Endothelial cell of umbilical vein (primary cell): ENCODE measurements at regions not wholly inside any gene's neighbourhood (a gene's known extent, or its start where the extent isn't known, plus 50 kb on each side); places are given as distances from the start of the nearest gene placed in this dataset.

ENCODE experiments used
- BruUV-seq: library from RNA; stranded (reverse); fragments of 400-500 nt; replicated peaks from 2 replicates; lab custom pipeline; 2021; lab: Mats Ljungman, UMichigan
- CTCF ChIA-PET: fragments of 300-600, 350-600 bp; sonication (Branson Sonifier 250); formaldehyde crosslinking; loops from one replicate; lab custom pipeline; 2021; ENCODE audit warnings: antibody characterized with exemption, inconsistent platforms; lab: Charles Lee
- POLR2A ChIA-PET: fragments of 300-600, 350-600 bp; sonication (Branson Sonifier 250); formaldehyde crosslinking; loops from one replicate; lab custom pipeline; 2021; ENCODE audit warnings: antibody characterized with exemption, inconsistent platforms; lab: Charles Lee
- DNase-seq: peaks from one replicate; pipeline ENCODE4 v3.0.0-alpha.2; 2011; ENCODE audit warnings: low read depth, low spot score
- FAIRE-seq: peaks from 2 replicates; lab custom pipeline; 2011; peaks lifted over from hg19 to GRCh38; lab: Jason Lieb, UNC
- H2AFZ ChIP-seq: 2 replicates; pipeline ENCODE4 v1.6.0; 2012; ENCODE audit warnings: low read depth, low read length, control low read depth, inconsistent platforms
- H3K27ac ChIP-seq: 2 replicates; pipeline ENCODE4 v1.5.1; 2011; ENCODE audit warnings: low read depth, mild to moderate bottlenecking, control low read depth, low read length, moderate library complexity; ENCODE audit not compliant: insufficient read depth
- H3K27me3 ChIP-seq, 2 experiments: 2 replicates each; pipeline versions ENCODE4 v1.6.0 to v1.6.1; 2011; ENCODE audit warnings: low read length in 2 of 2, mixed read lengths in 1 of 2; ENCODE audit not compliant: control insufficient read depth in 2 of 2, insufficient read depth in 2 of 2
- H3K36me3 ChIP-seq, 2 experiments: 2 replicates in 1 of 2; 3 replicates in 1 of 2; pipeline ENCODE4 v1.5.1; 2011; ENCODE audit warnings: low read length in 2 of 2, mild to moderate bottlenecking in 1 of 2, moderate library complexity in 1 of 2; ENCODE audit not compliant: control insufficient read depth in 2 of 2, insufficient read depth in 2 of 2; ENCODE audit errors: extremely low read depth in 1 of 2
- H3K4me1 ChIP-seq: 3 replicates; pipeline ENCODE4 v1.5.1; 2011; ENCODE audit warnings: mild to moderate bottlenecking, low read length; ENCODE audit not compliant: control insufficient read depth, insufficient read depth; ENCODE audit errors: extremely low read depth
- H3K4me2 ChIP-seq: 2 replicates; pipeline ENCODE4 v1.6.1; 2011; ENCODE audit warnings: low read length, control low read depth, mixed read lengths; ENCODE audit not compliant: insufficient read depth
- H3K4me3 ChIP-seq, 3 experiments: fragments of 200-600 bp in 1 of 3; sonication (generic), shearing (Covaris generic) in 1 of 3; replicated peaks in 1 of 3; 2 replicates each; pipeline ENCODE4 v1.5.1; 2011 to 2016; ENCODE audit warnings: control low read depth in 3 of 3, low read length in 3 of 3, mild to moderate bottlenecking in 2 of 3, inconsistent platforms in 1 of 3, low read depth in 1 of 3, moderate library complexity in 1 of 3; ENCODE audit not compliant: insufficient read depth in 1 of 3
- H3K79me2 ChIP-seq: 2 replicates; pipeline ENCODE4 v1.6.0; 2012; ENCODE audit warnings: low read length, inconsistent platforms; ENCODE audit not compliant: control insufficient read depth, insufficient read depth
- H3K9ac ChIP-seq: replicated peaks from 2 replicates; pipeline ENCODE3; 2011; ENCODE audit warnings: low read length, control low read depth; ENCODE audit not compliant: insufficient read depth; ENCODE audit errors: extremely low read depth
- H3K9me1 ChIP-seq: replicated peaks from 3 replicates; pipeline ENCODE4 v1.6.0; 2011; ENCODE audit warnings: mild to moderate bottlenecking, low read length; ENCODE audit not compliant: control insufficient read depth, insufficient read depth; ENCODE audit errors: extremely low read depth
- H3K9me3 ChIP-seq: replicated peaks from 2 replicates; pipeline ENCODE4 v1.5.1; 2012; ENCODE audit warnings: low read length, inconsistent platforms; ENCODE audit not compliant: control insufficient read depth, insufficient read depth
- H4K20me1 ChIP-seq: replicated peaks from 2 replicates; pipeline ENCODE3; 2011; ENCODE audit warnings: mild to moderate bottlenecking, low read length; ENCODE audit not compliant: control insufficient read depth, insufficient read depth; ENCODE audit errors: extremely low read depth
- EZH2 ChIP-seq: IDR thresholded peaks from 2 replicates; pipeline ENCODE4 v1.6.1; 2012; ENCODE audit warnings: borderline replicate concordance, low read depth, mild to moderate bottlenecking, moderate library complexity, low read length, inconsistent platforms; ENCODE audit not compliant: severe bottlenecking
- FOS ChIP-seq: IDR thresholded peaks from 2 replicates; pipeline ENCODE4 v1.6.1; 2011; ENCODE audit warnings: mild to moderate bottlenecking, low read length, moderate library complexity, borderline replicate concordance; ENCODE audit not compliant: insufficient read depth
- GATA2 ChIP-seq: IDR thresholded peaks from 2 replicates; pipeline ENCODE4 v1.7.0; 2011; ENCODE audit warnings: low read depth, mild to moderate bottlenecking, moderate library complexity, mixed read lengths, low read length; ENCODE audit not compliant: insufficient read length, insufficient read depth
- JUN ChIP-seq: IDR thresholded peaks from 2 replicates; pipeline ENCODE4 v1.6.1; 2011; ENCODE audit warnings: borderline replicate concordance, low read depth; ENCODE audit not compliant: insufficient read length, insufficient read depth
- MYC ChIP-seq: IDR thresholded peaks from one replicate; pipeline ENCODE4 v1.6.1; 2011; ENCODE audit warnings: mild to moderate bottlenecking, low read depth, low read length
- POLR2A ChIP-seq: IDR thresholded peaks from 2 replicates; pipeline ENCODE4 v1.6.1; 2012; ENCODE audit warnings: low read depth, mild to moderate bottlenecking, control low read depth, low read length
- POLR2AphosphoS5 ChIP-seq: IDR thresholded peaks from 2 replicates; pipeline ENCODE4 v1.6.1; 2012; ENCODE audit warnings: low read depth, mild to moderate bottlenecking, control low read depth, low read length, moderate library complexity; ENCODE audit not compliant: insufficient read depth
- dilution Hi-C: fragments of 300-500 bp; cut with MboI; formaldehyde crosslinking; loops from one replicate; pipeline ENCODE4 v1.15.0; 2019; ENCODE audit warnings: low sequenced_read_pairs; ENCODE audit not compliant: extremely low pct_ligation_motif_present
- intact Hi-C: fragments of 100-400 bp; cut with micrococcal nuclease; formaldehyde crosslinking; loops from one replicate; pipeline ENCODE4 v1.10.0; 2022
- TF ChIP-seq, protein P1 (sequence below), 2 donors: IDR thresholded peaks; 1 replicate in 1 of 2; 2 replicates in 1 of 2; pipeline ENCODE4 v1.5.1; 2011; ENCODE audit warnings: low read length in 2 of 2, mild to moderate bottlenecking in 2 of 2, moderate library complexity in 2 of 2, control low read depth in 1 of 2, inconsistent platforms in 1 of 2, low read depth in 1 of 2; ENCODE audit not compliant: insufficient read depth in 1 of 2; ENCODE audit errors: extremely low read depth in 1 of 2
- TF ChIP-seq, protein P2 (sequence below): IDR thresholded peaks from 2 replicates; pipeline ENCODE4 v1.6.1; 2011; ENCODE audit not compliant: insufficient read depth, insufficient read length

DNA sequence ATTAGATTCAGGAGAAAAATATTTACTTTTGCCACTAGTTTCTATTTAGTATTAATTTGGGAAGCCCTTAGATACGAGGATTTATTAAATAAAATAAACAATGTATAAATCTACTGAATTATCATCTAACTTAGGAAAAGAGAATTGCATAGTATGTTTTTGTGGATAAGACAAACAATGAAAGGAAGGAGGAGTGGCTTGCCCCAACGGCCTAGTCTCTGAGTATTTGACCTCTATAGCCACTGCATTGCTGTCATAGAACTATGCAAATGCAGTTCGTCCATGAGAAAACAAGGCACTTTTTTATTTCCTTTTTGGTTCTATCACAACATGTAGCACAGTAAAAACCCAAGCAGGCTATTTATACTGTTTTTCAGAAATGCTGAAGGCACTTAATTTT lies 321.2 kb upstream of the CCNH start:
- no peaks in the 10 kb centered on the region for H3K36me3 ChIP-seq
- no peak for TF ChIP-seq POLR2AphosphoS5
- TF ChIP-seq MYC = no peak
- H4K20me1 ChIP-seq = no peaks in the 10 kb centered on the region
- no peaks in the 10 kb centered on the region for H3K9me1 ChIP-seq
- no peak overlapping the region for H3K4me2 ChIP-seq
- H3K27me3 ChIP-seq = no peaks in the 10 kb centered on the region
- H3K9ac ChIP-seq = no peak overlapping the region
- no peak overlapping the region for H2AFZ ChIP-seq
- intact Hi-C loops (no loop called here), dilution Hi-C loops (no loop called here)
- H3K27ac ChIP-seq = no peak overlapping the region
- no peaks in the 10 kb centered on the region for H3K79me2 ChIP-seq
- CTCF ChIA-PET = no interaction called here
- POLR2A ChIA-PET = no interaction called here
- no peak overlapping the region for H3K4me3 ChIP-seq
- H3K9me3 ChIP-seq = no peaks in the 10 kb centered on the region
- no TSS peak for BruUV-seq
- FAIRE-seq (no peak), DNase-seq (no peak)
- H3K4me1 ChIP-seq = no peaks in the 10 kb centered on the region

DNA sequence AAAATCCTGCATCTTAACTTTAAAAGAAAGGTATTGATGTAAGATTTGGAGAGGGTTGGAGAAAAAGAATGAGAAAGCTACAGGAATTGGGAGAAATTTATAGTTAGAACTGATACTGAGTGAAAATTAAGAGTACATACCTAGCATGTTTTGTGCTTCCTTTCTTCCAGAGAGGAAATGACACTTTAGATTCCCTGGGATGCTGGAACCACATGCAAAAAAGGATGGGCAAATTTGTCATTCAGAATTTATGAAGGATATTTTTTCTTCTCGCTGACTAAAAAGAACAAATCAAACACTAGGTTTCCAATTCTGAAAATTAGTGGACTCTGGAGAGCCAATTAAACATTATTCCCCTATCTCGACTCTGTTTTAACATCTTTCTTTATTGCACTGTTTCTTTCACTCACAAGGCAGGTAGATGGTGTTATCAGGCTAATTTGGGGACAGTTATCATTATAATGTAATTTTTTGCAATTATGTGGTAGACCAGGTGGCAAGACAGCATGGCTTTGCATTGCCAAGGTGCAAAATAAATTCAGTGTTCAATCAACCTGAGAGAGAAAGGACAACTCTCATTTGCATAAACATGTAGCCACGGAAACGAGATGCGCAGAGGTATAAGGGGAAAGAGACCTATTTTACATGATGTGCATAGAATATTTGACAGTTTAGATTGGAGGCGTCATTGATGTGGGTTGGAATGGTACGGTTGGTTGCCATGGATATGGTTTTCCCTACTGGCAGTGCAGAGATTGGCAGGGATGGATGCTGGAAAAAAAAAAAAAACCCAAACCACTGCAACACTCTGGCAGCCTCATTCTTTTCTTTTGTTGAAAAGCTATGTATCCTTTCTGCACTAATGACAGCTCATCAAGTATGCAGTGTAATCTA lies 320.4 kb upstream of the CCNH start:
- dilution Hi-C loops = no loop called here
- no peak for FAIRE-seq

More for the DNA sequence above, 320.4 kb upstream of the CCNH start:
- no TSS peak for BruUV-seq
- Histone ChIP-seq H3K4me1 (no peaks in the 10 kb centered on the region), H2AFZ (no peak overlapping the region), H3K9me3 (no peaks in the 10 kb centered on the region), H3K4me2 (no peak overlapping the region), H3K36me3 (no peaks in the 10 kb centered on the region), H4K20me1 (no peaks in the 10 kb centered on the region), H3K9me1 (no peaks in the 10 kb centered on the region), H3K27ac (no peak overlapping the region), H3K9ac (no peak overlapping the region), H3K4me3 (no peak overlapping the region), H3K79me2 (no peaks in the 10 kb centered on the region), H3K27me3 (no peaks in the 10 kb centered on the region)
- ChIA-PET POLR2A (no interaction called here), CTCF (no interaction called here)
- intact Hi-C loops = no loop called here
- TF ChIP-seq, protein P1, sequence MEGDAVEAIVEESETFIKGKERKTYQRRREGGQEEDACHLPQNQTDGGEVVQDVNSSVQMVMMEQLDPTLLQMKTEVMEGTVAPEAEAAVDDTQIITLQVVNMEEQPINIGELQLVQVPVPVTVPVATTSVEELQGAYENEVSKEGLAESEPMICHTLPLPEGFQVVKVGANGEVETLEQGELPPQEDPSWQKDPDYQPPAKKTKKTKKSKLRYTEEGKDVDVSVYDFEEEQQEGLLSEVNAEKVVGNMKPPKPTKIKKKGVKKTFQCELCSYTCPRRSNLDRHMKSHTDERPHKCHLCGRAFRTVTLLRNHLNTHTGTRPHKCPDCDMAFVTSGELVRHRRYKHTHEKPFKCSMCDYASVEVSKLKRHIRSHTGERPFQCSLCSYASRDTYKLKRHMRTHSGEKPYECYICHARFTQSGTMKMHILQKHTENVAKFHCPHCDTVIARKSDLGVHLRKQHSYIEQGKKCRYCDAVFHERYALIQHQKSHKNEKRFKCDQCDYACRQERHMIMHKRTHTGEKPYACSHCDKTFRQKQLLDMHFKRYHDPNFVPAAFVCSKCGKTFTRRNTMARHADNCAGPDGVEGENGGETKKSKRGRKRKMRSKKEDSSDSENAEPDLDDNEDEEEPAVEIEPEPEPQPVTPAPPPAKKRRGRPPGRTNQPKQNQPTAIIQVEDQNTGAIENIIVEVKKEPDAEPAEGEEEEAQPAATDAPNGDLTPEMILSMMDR (IDR thresholded peaks at IDR 0.05; ENCODE audit: extremely low read depth in 1 of 2, insufficient read depth in 1 of 2, low read depth in 1 of 2, low read length in 2 of 2) = no peak
- TF ChIP-seq POLR2AphosphoS5 (no peak), EZH2 (no peak), FOS (no peak), GATA2 (no peak), POLR2A (no peak), JUN (no peak)
- TF ChIP-seq, protein P2, sequence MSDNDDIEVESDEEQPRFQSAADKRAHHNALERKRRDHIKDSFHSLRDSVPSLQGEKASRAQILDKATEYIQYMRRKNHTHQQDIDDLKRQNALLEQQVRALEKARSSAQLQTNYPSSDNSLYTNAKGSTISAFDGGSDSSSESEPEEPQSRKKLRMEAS = no peak
- no peak for DNase-seq
